Suprapubic skin (tissue), 4 donors: ENCODE measurements at regions not wholly inside any gene's neighbourhood (a gene's known extent, or its start where the extent isn't known, plus 50 kb on each side); places are given as distances from the start of the nearest gene placed in this dataset.
"Not testable (repeated sequence)": the region's sequence is repeated elsewhere in the genome, so short reads cannot be mapped to it uniquely, and the experiment has no call there.

ENCODE experiments used
- DNase-seq, 2 donors: peaks; one replicate each; pipeline ENCODE4 v3.0.0-alpha.2; 2019; ENCODE audit warnings: low spot score in 2 of 2
- H3K27ac ChIP-seq: fragments of 200-600 bp; sonication (generic); one replicate; pipeline ENCODE4 v1.5.1; 2019
- H3K27me3 ChIP-seq: fragments of 200-600 bp; sonication (generic); one replicate; pipeline ENCODE4 v1.5.1; 2019
- H3K36me3 ChIP-seq: fragments of 200-600 bp; sonication (generic); one replicate; pipeline ENCODE4 v1.5.1; 2019
- H3K4me1 ChIP-seq: fragments of 200-600 bp; sonication (generic); one replicate; pipeline ENCODE4 v1.5.1; 2019
- H3K4me3 ChIP-seq: fragments of 200-600 bp; sonication (generic); one replicate; pipeline ENCODE4 v1.5.1; 2019; ENCODE audit warnings: mild to moderate bottlenecking
- H3K9me3 ChIP-seq: fragments of 200-600 bp; sonication (generic); one replicate; pipeline ENCODE4 v1.5.1; 2019
- EP300 ChIP-seq: sonication (generic); formaldehyde crosslinking; IDR thresholded peaks from one replicate; pipeline ENCODE4 v1.6.1; 2017; ENCODE audit warnings: antibody characterized with exemption
- POLR2A ChIP-seq, 2 donors: fragments of 450-650 bp; IDR thresholded peaks; one replicate each; pipeline ENCODE4 v1.6.1; 2017; ENCODE audit warnings: antibody characterized with exemption in 2 of 2, mild to moderate bottlenecking in 2 of 2, moderate library complexity in 2 of 2
- POLR2AphosphoS5 ChIP-seq, 3 donors: sonication (generic); formaldehyde crosslinking; IDR thresholded peaks; one replicate each; pipeline ENCODE4 v1.6.1; 2017; ENCODE audit warnings: antibody characterized with exemption in 3 of 3
- WGBS: methylation state at CpG from one replicate; pipeline ENCODE4 v1.1.5; 2018; 5-methylcytosine and 5-hydroxymethylcytosine counted together
- TF ChIP-seq, protein P1 (sequence below), 2 donors: fragments of 200-600 bp in 1 of 2; fragments of 450-650 bp in 1 of 2; sonication (generic) in 1 of 2; IDR thresholded peaks; one replicate each; pipeline ENCODE4 v1.5.1; 2016 to 2019; ENCODE audit warnings: antibody characterized with exemption in 2 of 2, mild to moderate bottlenecking in 1 of 2, moderate library complexity in 1 of 2

DNA sequence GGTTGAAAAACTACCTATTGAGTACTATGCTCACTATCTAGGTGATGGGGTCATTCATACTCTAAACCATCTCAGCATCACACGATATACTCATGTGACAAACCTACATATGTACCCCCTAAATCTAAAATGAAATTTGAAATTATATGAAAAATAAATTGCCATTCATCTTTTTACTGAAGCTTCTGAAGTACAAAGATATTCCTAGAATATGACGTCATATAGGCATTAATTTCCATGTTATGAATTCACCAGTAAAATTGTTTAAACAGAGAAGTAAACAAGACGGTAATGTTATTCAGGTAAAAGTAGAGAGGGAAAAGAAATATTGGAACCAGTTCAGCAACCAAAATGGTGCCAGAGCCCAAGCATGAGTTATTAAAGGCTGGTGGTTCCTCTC lies 173.0 kb downstream of the MRPS30 start:
- H3K36me3 ChIP-seq, result no peaks in the 10 kb centered on the region
- H3K4me1 ChIP-seq, result no peaks in the 10 kb centered on the region
- H3K4me3 ChIP-seq, result no peak overlapping the region
- WGBS, result 89% methylated on average over 3 of the region's 3 CpGs
- H3K9me3 ChIP-seq, result peaks cover 19% of the 10 kb centered on the region
- DNase-seq, result no peak
- no peaks in the 10 kb centered on the region for H3K27me3 ChIP-seq
- no peak overlapping the region for H3K27ac ChIP-seq
- TF ChIP-seq, protein P1, sequence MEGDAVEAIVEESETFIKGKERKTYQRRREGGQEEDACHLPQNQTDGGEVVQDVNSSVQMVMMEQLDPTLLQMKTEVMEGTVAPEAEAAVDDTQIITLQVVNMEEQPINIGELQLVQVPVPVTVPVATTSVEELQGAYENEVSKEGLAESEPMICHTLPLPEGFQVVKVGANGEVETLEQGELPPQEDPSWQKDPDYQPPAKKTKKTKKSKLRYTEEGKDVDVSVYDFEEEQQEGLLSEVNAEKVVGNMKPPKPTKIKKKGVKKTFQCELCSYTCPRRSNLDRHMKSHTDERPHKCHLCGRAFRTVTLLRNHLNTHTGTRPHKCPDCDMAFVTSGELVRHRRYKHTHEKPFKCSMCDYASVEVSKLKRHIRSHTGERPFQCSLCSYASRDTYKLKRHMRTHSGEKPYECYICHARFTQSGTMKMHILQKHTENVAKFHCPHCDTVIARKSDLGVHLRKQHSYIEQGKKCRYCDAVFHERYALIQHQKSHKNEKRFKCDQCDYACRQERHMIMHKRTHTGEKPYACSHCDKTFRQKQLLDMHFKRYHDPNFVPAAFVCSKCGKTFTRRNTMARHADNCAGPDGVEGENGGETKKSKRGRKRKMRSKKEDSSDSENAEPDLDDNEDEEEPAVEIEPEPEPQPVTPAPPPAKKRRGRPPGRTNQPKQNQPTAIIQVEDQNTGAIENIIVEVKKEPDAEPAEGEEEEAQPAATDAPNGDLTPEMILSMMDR (IDR thresholded peaks at IDR 0.05), result no peak
- TF ChIP-seq POLR2A (IDR thresholded peaks at IDR 0.05) (no peak), EP300 (no peak), POLR2AphosphoS5 (IDR thresholded peaks at IDR 0.05) (no peak)

DNA sequence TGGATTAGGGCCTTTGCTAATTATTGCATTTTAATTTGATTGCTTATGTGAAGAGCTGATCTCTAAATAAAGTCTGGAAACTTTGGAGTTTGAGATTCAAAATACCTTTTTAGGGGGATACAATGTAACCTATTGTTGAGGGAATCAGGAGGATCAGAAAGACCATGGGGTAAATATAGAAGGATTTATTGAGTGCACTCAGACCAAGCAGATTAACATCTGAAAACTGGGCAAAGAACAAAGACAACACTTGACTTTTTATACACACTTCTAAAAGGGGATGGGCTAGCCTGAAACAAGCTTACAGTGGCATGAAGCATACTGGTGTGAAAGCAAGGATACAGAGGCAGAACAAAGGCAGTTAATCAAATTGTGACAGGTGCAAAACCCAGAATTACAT lies 174.3 kb downstream of the MRPS30 start:
- Histone ChIP-seq H3K27ac (no peak overlapping the region), H3K4me3 (no peak overlapping the region), H3K9me3 (peaks cover 19% of the 10 kb centered on the region), H3K4me1 (no peaks in the 10 kb centered on the region), H3K27me3 (no peaks in the 10 kb centered on the region), H3K36me3 (no peaks in the 10 kb centered on the region)
- TF ChIP-seq, protein P1 (IDR thresholded peaks at IDR 0.05), result no peak
- TF ChIP-seq EP300, result no peak
- TF ChIP-seq POLR2A (IDR thresholded peaks at IDR 0.05), result no peak
- no peak for TF ChIP-seq POLR2AphosphoS5 (IDR thresholded peaks at IDR 0.05)
- DNase-seq, result no peak

- no peak overlapping the region for H3K4me3 ChIP-seq
- H3K27ac ChIP-seq, result no peak overlapping the region
- peaks cover 21% of the 10 kb centered on the region for H3K9me3 ChIP-seq
- DNase-seq, result no peak
- TF ChIP-seq POLR2AphosphoS5 (IDR thresholded peaks at IDR 0.05), result no peak
- TF ChIP-seq, protein P1 (IDR thresholded peaks at IDR 0.05), result no peak
- TF ChIP-seq POLR2A (IDR thresholded peaks at IDR 0.05), result no peak
- TF ChIP-seq EP300, result no peak
- H3K36me3 ChIP-seq, result no peaks in the 10 kb centered on the region
- no peaks in the 10 kb centered on the region for H3K4me1 ChIP-seq
- no peaks in the 10 kb centered on the region for H3K27me3 ChIP-seq
Observed at GRCh38 chr5:44987026-44987425, 178.3 kb downstream of the MRPS30 start.

DNA sequence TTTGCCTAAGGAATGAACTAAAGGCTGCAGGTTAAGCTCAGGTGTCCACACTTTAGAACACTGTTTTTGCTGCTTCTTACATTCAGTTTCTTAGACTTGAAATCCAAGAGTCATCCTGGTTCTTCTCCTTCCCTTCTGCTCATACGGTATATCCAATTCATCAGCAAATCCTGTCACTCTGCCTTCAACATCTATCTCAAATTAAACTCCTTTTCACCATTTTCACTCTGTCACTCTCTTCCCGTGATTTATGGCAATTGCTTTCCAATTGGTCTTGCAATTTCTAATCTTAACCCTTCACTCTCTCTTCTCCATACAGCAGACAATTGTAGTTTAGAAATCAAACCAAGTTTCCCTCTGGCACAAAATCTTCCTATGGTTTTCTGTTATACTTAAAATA lies 182.9 kb downstream of the MRPS30 start:
- TF ChIP-seq POLR2AphosphoS5 (IDR thresholded peaks at IDR 0.05) (no peak), POLR2A (IDR thresholded peaks at IDR 0.05) (no peak), EP300 (no peak)
- TF ChIP-seq, protein P1 (IDR thresholded peaks at IDR 0.05), result no peak
- Histone ChIP-seq H3K4me3 (no peak overlapping the region), H3K4me1 (no peaks in the 10 kb centered on the region), H3K9me3 (peaks cover 13% of the 10 kb centered on the region), H3K36me3 (no peaks in the 10 kb centered on the region), H3K27me3 (no peaks in the 10 kb centered on the region), H3K27ac (no peak overlapping the region)
- no peak for DNase-seq
- 76% methylated on average over 2 of the region's 2 CpGs for WGBS

DNA sequence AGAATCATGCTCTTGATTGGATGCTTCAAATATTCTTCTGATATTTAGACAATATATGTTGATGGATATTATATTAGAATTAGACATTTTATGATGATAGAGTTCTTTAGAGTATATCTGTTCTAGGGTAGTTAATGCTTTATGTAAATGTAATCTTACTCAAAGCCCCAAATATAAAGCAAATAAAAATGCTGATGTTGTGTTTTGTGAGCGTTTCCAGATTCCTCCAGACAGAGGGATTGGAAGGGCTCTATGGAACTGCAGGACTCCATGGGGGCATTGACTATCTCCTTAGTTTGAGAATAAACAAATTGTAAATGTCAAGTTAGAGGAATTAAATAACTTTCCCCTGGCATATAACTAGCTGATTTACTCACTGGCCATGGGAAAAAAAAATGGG lies 184.5 kb downstream of the MRPS30 start:
- H3K4me3 ChIP-seq, result no peak overlapping the region
- no peaks in the 10 kb centered on the region for H3K36me3 ChIP-seq
- H3K27me3 ChIP-seq, result no peaks in the 10 kb centered on the region
- WGBS, result 66% methylated on average over 1 of the region's 1 CpG
- DNase-seq, result no peak
- H3K27ac ChIP-seq, result no peak overlapping the region
- no peak for TF ChIP-seq EP300
- no peaks in the 10 kb centered on the region for H3K4me1 ChIP-seq
- peaks cover 16% of the 10 kb centered on the region for H3K9me3 ChIP-seq

- TF ChIP-seq, protein P1 (IDR thresholded peaks at IDR 0.05), result no peak
- TF ChIP-seq POLR2A (IDR thresholded peaks at IDR 0.05) (no peak), EP300 (no peak), POLR2AphosphoS5 (IDR thresholded peaks at IDR 0.05) (no peak)
- H3K36me3 ChIP-seq, result no peaks in the 10 kb centered on the region
- 91% methylated on average over 1 of the region's 1 CpG for WGBS
- H3K4me1 ChIP-seq, result no peaks in the 10 kb centered on the region
- H3K27ac ChIP-seq, result no peak overlapping the region
- H3K9me3 ChIP-seq, result peaks cover 3% of the 10 kb centered on the region
- no peaks in the 10 kb centered on the region for H3K27me3 ChIP-seq
- H3K4me3 ChIP-seq, result no peak overlapping the region
- DNase-seq, result no peak
Observed at GRCh38 chr5:44997506-44997905, 188.8 kb downstream of the MRPS30 start.

DNA sequence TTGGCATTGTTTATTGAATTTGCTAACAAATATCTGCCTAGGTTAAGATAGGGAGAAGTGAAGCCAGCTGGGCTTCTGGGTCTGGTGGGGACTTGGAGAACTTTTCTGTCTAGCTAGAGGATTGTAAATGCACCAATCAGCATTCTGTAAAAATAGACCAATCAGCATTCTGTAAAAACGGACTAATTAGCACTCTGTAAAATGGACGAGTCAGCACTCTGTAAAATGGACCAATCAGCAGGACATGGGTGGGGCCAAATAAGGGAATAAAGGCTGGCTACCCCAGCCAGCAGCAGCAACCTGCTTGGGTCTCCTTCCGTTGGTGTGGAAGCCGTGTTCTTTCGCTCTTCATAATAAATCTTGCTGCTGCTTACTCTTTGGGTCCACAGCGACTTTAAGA lies 198.4 kb downstream of the MRPS30 start:
- H3K36me3 ChIP-seq, H3K27ac ChIP-seq: not testable (repeated sequence)
- 83% methylated on average over 6 of the region's 6 CpGs for WGBS

More for the DNA sequence above, 198.4 kb downstream of the MRPS30 start:
- not testable (repeated sequence) for H3K9me3 ChIP-seq, DNase-seq, H3K4me3 ChIP-seq, H3K4me1 ChIP-seq, H3K27me3 ChIP-seq
